Kidney epithelial cell (primary cell): ENCODE measurements at regions not wholly inside any gene's neighbourhood (a gene's known extent, or its start where the extent isn't known, plus 50 kb on each side); places are given as distances from the start of the nearest gene placed in this dataset.
"Not testable (repeated sequence)": the region's sequence is repeated elsewhere in the genome, so short reads cannot be mapped to it uniquely, and the experiment has no call there.

Experiments
- DNase-seq: peaks from one replicate; pipeline ENCODE4 v3.0.0-alpha.2; 2010; ENCODE audit warnings: low read depth
- H3K27me3 ChIP-seq: 2 replicates; pipeline ENCODE4 v1.6.0; 2011; ENCODE audit warnings: low read length; ENCODE audit not compliant: control insufficient read depth, insufficient read depth
- H3K36me3 ChIP-seq: 2 replicates; pipeline ENCODE4 v1.5.1; 2011; ENCODE audit warnings: low read length; ENCODE audit not compliant: control insufficient read depth, insufficient read depth
- H3K4me3 ChIP-seq: 2 replicates; pipeline ENCODE4 v1.5.1; 2011; ENCODE audit warnings: low read depth, mild to moderate bottlenecking, control low read depth, low read length
- CTCF ChIP-seq: IDR thresholded peaks from 2 replicates; pipeline ENCODE4 v1.5.1; 2011; ENCODE audit warnings: mild to moderate bottlenecking, moderate library complexity, low read length, control low read depth, inconsistent platforms; ENCODE audit not compliant: insufficient read depth, poor library complexity, severe bottlenecking

GRCh38 chrX:54641530-54641929 is 111.5 kb downstream of the GNL3L start:
- DNase-seq: no peak
- Histone ChIP-seq H3K27me3 (no peaks in the 10 kb centered on the region), H3K36me3 (no peaks in the 10 kb centered on the region), H3K4me3 (no peak overlapping the region)
- TF ChIP-seq CTCF: no peak

GRCh38 chrX:54647607-54648006 is 117.6 kb downstream of the GNL3L start:
- H3K4me3 ChIP-seq, H3K36me3 ChIP-seq, DNase-seq, H3K27me3 ChIP-seq: not testable (repeated sequence)

- no peak overlapping the region for H3K4me3 ChIP-seq
- DNase-seq: no peak
- no peaks in the 10 kb centered on the region for H3K36me3 ChIP-seq
- no peak for TF ChIP-seq CTCF
- H3K27me3 ChIP-seq: no peaks in the 10 kb centered on the region
Measured at GRCh38 chrX:54659547-54659946, 129.5 kb downstream of the GNL3L start.

GRCh38 chrX:54675762-54676161 is 122.3 kb downstream of the ITIH6 start:
- no peak overlapping the region for H3K4me3 ChIP-seq
- no peak for TF ChIP-seq CTCF
- no peaks in the 10 kb centered on the region for H3K36me3 ChIP-seq
- DNase-seq: no peak
- H3K27me3 ChIP-seq: no peaks in the 10 kb centered on the region

- DNase-seq: no peak
- Histone ChIP-seq H3K27me3 (no peaks in the 10 kb centered on the region), H3K36me3 (no peaks in the 10 kb centered on the region), H3K4me3 (no peak overlapping the region)
- no peak for TF ChIP-seq CTCF
Measured at GRCh38 chrX:54695231-54695630, 102.8 kb downstream of the ITIH6 start.

GRCh38 chrX:54695816-54696487 is 102.1 kb downstream of the ITIH6 start:
- Histone ChIP-seq H3K27me3 (no peaks in the 10 kb centered on the region), H3K4me3 (no peak overlapping the region), H3K36me3 (no peaks in the 10 kb centered on the region)
- TF ChIP-seq CTCF: no peak
- no peak for DNase-seq
